ENCODE measurements at regions not wholly inside any gene's neighbourhood (a gene's known extent, or its start where the extent isn't known, plus 50 kb on each side); places are given as distances from the start of the nearest gene placed in this dataset.

DNA sequence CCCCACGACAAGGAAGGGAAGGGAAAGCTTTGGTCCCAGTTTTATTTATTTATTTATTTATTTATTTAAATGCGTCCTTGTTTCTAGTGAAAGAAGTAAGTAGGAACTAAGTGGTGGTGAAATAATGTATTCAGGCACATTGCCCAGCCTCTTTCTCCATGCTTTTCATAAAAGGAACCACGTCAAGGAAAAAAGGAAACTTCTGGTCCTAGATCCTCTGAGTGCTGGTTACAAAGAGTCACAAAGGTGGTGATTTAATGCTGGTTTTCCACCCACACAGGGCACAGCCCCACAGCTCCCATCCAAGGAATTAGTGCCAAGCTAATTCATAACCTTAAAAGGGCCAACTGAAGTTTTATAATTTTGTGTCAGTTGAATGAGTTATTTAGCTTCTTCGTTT is 206.6 kb upstream of the GYPA start:
- TF ChIP-seq, protein P1, sequence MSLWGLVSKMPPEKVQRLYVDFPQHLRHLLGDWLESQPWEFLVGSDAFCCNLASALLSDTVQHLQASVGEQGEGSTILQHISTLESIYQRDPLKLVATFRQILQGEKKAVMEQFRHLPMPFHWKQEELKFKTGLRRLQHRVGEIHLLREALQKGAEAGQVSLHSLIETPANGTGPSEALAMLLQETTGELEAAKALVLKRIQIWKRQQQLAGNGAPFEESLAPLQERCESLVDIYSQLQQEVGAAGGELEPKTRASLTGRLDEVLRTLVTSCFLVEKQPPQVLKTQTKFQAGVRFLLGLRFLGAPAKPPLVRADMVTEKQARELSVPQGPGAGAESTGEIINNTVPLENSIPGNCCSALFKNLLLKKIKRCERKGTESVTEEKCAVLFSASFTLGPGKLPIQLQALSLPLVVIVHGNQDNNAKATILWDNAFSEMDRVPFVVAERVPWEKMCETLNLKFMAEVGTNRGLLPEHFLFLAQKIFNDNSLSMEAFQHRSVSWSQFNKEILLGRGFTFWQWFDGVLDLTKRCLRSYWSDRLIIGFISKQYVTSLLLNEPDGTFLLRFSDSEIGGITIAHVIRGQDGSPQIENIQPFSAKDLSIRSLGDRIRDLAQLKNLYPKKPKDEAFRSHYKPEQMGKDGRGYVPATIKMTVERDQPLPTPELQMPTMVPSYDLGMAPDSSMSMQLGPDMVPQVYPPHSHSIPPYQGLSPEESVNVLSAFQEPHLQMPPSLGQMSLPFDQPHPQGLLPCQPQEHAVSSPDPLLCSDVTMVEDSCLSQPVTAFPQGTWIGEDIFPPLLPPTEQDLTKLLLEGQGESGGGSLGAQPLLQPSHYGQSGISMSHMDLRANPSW (CRISPR knock-in tag; conservative IDR thresholded peaks at IDR 0.05; ENCODE audit: low read depth): no peak
- no peak for TF ChIP-seq SP1 (CRISPR knock-in tag; conservative IDR thresholded peaks at IDR 0.05)
- TF ChIP-seq MXD4 (CRISPR knock-in tag; IDR thresholded peaks at IDR 0.05; ENCODE audit: borderline replicate concordance): no peak
- no peak for TF ChIP-seq GABPB1 (CRISPR knock-in tag; IDR thresholded peaks at IDR 0.05)
- TF ChIP-seq, protein P2, sequence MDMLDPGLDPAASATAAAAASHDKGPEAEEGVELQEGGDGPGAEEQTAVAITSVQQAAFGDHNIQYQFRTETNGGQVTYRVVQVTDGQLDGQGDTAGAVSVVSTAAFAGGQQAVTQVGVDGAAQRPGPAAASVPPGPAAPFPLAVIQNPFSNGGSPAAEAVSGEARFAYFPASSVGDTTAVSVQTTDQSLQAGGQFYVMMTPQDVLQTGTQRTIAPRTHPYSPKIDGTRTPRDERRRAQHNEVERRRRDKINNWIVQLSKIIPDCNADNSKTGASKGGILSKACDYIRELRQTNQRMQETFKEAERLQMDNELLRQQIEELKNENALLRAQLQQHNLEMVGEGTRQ (CRISPR knock-in tag; IDR thresholded peaks at IDR 0.05): no peak
- TF ChIP-seq ZNF396 (CRISPR knock-in tag; IDR thresholded peaks at IDR 0.05; ENCODE audit: borderline replicate concordance): no peak
- no peak for TF ChIP-seq CTCF (IDR thresholded peaks at IDR 0.05)
- TF ChIP-seq, protein P3, sequence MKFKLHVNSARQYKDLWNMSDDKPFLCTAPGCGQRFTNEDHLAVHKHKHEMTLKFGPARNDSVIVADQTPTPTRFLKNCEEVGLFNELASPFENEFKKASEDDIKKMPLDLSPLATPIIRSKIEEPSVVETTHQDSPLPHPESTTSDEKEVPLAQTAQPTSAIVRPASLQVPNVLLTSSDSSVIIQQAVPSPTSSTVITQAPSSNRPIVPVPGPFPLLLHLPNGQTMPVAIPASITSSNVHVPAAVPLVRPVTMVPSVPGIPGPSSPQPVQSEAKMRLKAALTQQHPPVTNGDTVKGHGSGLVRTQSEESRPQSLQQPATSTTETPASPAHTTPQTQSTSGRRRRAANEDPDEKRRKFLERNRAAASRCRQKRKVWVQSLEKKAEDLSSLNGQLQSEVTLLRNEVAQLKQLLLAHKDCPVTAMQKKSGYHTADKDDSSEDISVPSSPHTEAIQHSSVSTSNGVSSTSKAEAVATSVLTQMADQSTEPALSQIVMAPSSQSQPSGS (CRISPR knock-in tag; IDR thresholded peaks at IDR 0.05; ENCODE audit: borderline replicate concordance, low read depth): no peak
- no peak for TF ChIP-seq ZNF512 (CRISPR knock-in tag; IDR thresholded peaks at IDR 0.05; ENCODE audit: borderline replicate concordance)
- TF ChIP-seq, protein P4, sequence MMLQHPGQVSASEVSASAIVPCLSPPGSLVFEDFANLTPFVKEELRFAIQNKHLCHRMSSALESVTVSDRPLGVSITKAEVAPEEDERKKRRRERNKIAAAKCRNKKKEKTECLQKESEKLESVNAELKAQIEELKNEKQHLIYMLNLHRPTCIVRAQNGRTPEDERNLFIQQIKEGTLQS (CRISPR knock-in tag; conservative IDR thresholded peaks at IDR 0.05): no peak

Measured in WTC11 (cell line).